ENCODE measurements at regions not wholly inside any gene's neighbourhood (a gene's known extent, or its start where the extent isn't known, plus 50 kb on each side); places are given as distances from the start of the nearest gene placed in this dataset.

- TF ChIP-seq CTCF (IDR thresholded peaks at IDR 0.05) (no peak), EZH2 (IDR thresholded peaks at IDR 0.05) (no peak)
Measured at GRCh38 chr5:74105126-74105780, 479.3 kb downstream of the ARHGEF28 start.
